22Rv1 (cell line): ENCODE measurements at regions not wholly inside any gene's neighbourhood (a gene's known extent, or its start where the extent isn't known, plus 50 kb on each side); places are given as distances from the start of the nearest gene placed in this dataset.

Experiments used
- CTCF ChIP-seq: fragments of 450-650 bp; IDR thresholded peaks from 2 replicates; pipeline ENCODE4 v1.5.1; 2017; ENCODE audit warnings: mild to moderate bottlenecking
- ZFX ChIP-seq: fragments of 450-650 bp; IDR thresholded peaks from 2 replicates; pipeline ENCODE4 v1.6.1; 2017; ENCODE audit warnings: antibody characterized with exemption, borderline replicate concordance

GRCh38 chr2:39954346-39954745, 175.3 kb upstream of the THUMPD2 start:
- TF ChIP-seq CTCF (no peak), ZFX (no peak)
